CD4-positive, CD25-positive, alpha-beta regulatory T cell (primary cell): ENCODE measurements at regions not wholly inside any gene's neighbourhood (a gene's known extent, or its start where the extent isn't known, plus 50 kb on each side); places are given as distances from the start of the nearest gene placed in this dataset.

Experiments
- ATAC-seq, 2 donors: fragments of 150-1000 bp; cut with Tn5 transposase; one replicate each; pipeline ENCODE4 v1.10.0; 2021; ENCODE audit warnings: low read depth in 2 of 2, moderate number of reproducible peaks in 2 of 2, moderate library complexity in 1 of 2
- DNase-seq, 3 donors: peaks; one replicate each; pipeline versions ENCODE4 v3.0.0 to v3.0.0-alpha.2; 2012 to 2022; ENCODE audit warnings: mixed read lengths in 1 of 3
- H3K27ac ChIP-seq: one replicate; pipeline ENCODE4 v1.7.0; 2013; ENCODE audit warnings: mild to moderate bottlenecking, low read length; ENCODE audit not compliant: insufficient read depth, poor library complexity, severe bottlenecking
- H3K27me3 ChIP-seq: one replicate; pipeline ENCODE4 v1.7.0; 2013; ENCODE audit warnings: low read length; ENCODE audit not compliant: control insufficient read depth, insufficient read depth
- H3K36me3 ChIP-seq: one replicate; pipeline ENCODE4 v1.7.0; 2013; ENCODE audit warnings: mild to moderate bottlenecking, low read length, moderate library complexity; ENCODE audit not compliant: control insufficient read depth, insufficient read depth
- H3K4me1 ChIP-seq: 2 replicates; pipeline ENCODE4 v1.7.0; 2013; ENCODE audit warnings: mild to moderate bottlenecking, low read length; ENCODE audit not compliant: insufficient read depth, control insufficient read depth, poor library complexity, severe bottlenecking
- H3K4me3 ChIP-seq: one replicate; pipeline ENCODE4 v1.7.0; 2013; ENCODE audit warnings: low read depth, mild to moderate bottlenecking, low read length, moderate library complexity
- H3K9me3 ChIP-seq, 2 experiments: 1 replicate in 1 of 2; 2 replicates in 1 of 2; pipeline ENCODE4 v1.7.0; 2013; ENCODE audit warnings: low read length in 2 of 2, mild to moderate bottlenecking in 1 of 2, moderate library complexity in 1 of 2; ENCODE audit not compliant: control insufficient read depth in 2 of 2
- H3K27ac Mint-ChIP-seq, 3 donors: one replicate each; pipeline ENCODE4 v1.8.0; 2020 to 2022; ENCODE audit warnings: mild to moderate bottlenecking in 3 of 3, mixed read lengths in 3 of 3, moderate library complexity in 2 of 3
- H3K27me3 Mint-ChIP-seq: one replicate; pipeline ENCODE4 v1.8.0; 2022; ENCODE audit warnings: mild to moderate bottlenecking, mixed read lengths
- H3K36me3 Mint-ChIP-seq: one replicate; pipeline ENCODE4 v1.8.0; 2020; ENCODE audit warnings: mixed read lengths
- H3K4me1 Mint-ChIP-seq, 4 donors: one replicate each; pipeline ENCODE4 v1.8.0; 2020 to 2022; ENCODE audit warnings: mixed read lengths in 4 of 4, mild to moderate bottlenecking in 1 of 4
- H3K4me3 Mint-ChIP-seq, 4 donors: one replicate each; pipeline ENCODE4 v1.8.0; 2020 to 2022; ENCODE audit warnings: mild to moderate bottlenecking in 4 of 4, mixed read lengths in 4 of 4, moderate library complexity in 3 of 4
- H3K9me3 Mint-ChIP-seq, 7 donors: one replicate each; pipeline ENCODE4 v1.8.0; 2020 to 2022; ENCODE audit warnings: mixed read lengths in 7 of 7, mild to moderate bottlenecking in 3 of 7, moderate library complexity in 2 of 7

DNA sequence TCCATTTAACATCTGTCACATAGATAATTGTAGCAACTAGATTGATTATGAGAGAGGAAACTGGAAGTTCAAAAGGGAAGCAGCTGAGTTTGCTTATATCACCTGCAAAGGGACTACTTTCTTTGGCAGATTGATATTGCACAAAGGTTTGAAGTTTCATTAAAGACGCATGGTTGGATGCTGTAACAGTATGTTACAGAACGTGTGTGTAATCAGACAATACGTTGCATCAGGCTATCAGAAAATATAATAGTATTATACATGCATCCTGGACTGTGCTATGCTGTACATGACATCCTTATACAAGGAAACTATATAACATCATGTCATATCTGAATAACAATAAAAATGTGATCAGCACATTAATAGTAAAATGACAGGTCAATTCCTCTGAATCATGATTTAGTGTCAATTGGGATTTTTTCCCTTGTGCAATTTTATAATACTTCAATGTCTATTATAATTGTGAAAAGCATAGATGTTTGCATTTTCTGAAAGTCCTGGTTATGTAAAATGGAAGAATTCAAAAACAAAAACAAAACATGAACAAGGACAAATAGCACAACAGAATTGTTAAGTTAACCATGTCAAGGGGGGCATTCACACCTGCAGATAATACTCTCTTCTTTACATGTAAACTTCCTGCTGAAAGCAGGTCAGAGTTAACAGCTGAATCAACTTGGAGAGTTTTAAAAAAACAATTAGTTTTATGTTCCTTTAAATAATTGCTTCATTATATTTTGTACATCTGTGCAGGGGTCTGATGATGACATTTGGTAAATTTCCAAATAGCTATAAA lies 283.2 kb upstream of the KCNH8 start:
- H3K27ac ChIP-seq = no peak overlapping the region
- H3K27me3 ChIP-seq = no peaks in the 10 kb centered on the region
- H3K4me1 Mint-ChIP-seq = peaks cover 0 to 6% (median 0%) of the 10 kb centered on the region in 4 donors
- H3K4me3 ChIP-seq = no peak overlapping the region
- H3K9me3 Mint-ChIP-seq = peaks cover 0 to 6% (median 0%) of the 10 kb centered on the region in 7 donors
- H3K4me1 ChIP-seq = no peaks in the 10 kb centered on the region
- H3K9me3 ChIP-seq = no peaks in the 10 kb centered on the region
- no peak for DNase-seq
- H3K36me3 Mint-ChIP-seq = no peaks in the 10 kb centered on the region
- H3K27ac Mint-ChIP-seq = no peak overlapping the region
- H3K36me3 ChIP-seq = no peaks in the 10 kb centered on the region
- H3K27me3 Mint-ChIP-seq = no peaks in the 10 kb centered on the region
- no peak for ATAC-seq
- H3K4me3 Mint-ChIP-seq = no peak overlapping the region

GRCh38 chr3:18862077-18862476 lies 286.2 kb upstream of the KCNH8 start:
- Histone ChIP-seq H3K9me3 (no peaks in the 10 kb centered on the region), H3K36me3 (no peaks in the 10 kb centered on the region), H3K4me1 (no peaks in the 10 kb centered on the region), H3K4me3 (no peak overlapping the region), H3K27me3 (no peaks in the 10 kb centered on the region), H3K27ac (no peak overlapping the region)
- DNase-seq (no peak), ATAC-seq (no peak)
- Mint-ChIP-seq H3K27me3 (no peaks in the 10 kb centered on the region), H3K4me1 (no peaks in the 10 kb centered on the region), H3K4me3 (no peak overlapping the region), H3K9me3 (peaks cover 0 to 6% (median 0%) of the 10 kb centered on the region in 7 donors), H3K27ac (no peak overlapping the region), H3K36me3 (no peaks in the 10 kb centered on the region)

- Mint-ChIP-seq H3K36me3 (no peaks in the 10 kb centered on the region), H3K4me1 (no peaks in the 10 kb centered on the region), H3K27ac (no peak overlapping the region), H3K9me3 (peaks cover 0 to 6% (median 0%) of the 10 kb centered on the region in 7 donors), H3K27me3 (no peaks in the 10 kb centered on the region), H3K4me3 (no peak overlapping the region)
- Histone ChIP-seq H3K4me1 (no peaks in the 10 kb centered on the region), H3K27ac (no peak overlapping the region), H3K9me3 (no peaks in the 10 kb centered on the region), H3K4me3 (no peak overlapping the region), H3K27me3 (no peaks in the 10 kb centered on the region), H3K36me3 (no peaks in the 10 kb centered on the region)
- ATAC-seq (no peak), DNase-seq (no peak)
These were observed 287.2 kb upstream of the KCNH8 start for GRCh38 chr3:18861137-18861536.

DNA sequence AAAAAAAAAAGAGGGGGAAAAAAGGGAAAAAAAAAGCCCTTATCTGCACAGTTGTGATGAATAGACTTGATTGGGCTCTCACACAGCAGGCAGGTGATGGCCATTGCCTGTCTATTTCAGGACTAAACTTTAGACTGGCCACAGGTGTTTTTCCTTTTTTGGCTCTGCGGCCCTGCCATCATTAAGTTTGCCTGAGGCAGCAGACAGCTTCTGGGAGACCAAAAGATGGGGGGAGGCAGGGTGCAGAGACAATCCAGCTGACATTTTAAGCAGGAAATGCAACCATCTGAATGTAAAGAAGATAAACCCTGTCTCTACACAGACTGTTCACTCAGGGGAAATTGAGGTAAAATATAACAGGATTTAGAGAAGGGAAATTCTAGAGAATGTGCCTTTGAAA lies 295.0 kb upstream of the KCNH8 start:
- no peak for DNase-seq
- Histone ChIP-seq H3K4me3 (no peak overlapping the region), H3K27me3 (no peaks in the 10 kb centered on the region), H3K4me1 (no peaks in the 10 kb centered on the region), H3K9me3 (no peaks in the 10 kb centered on the region), H3K36me3 (no peaks in the 10 kb centered on the region), H3K27ac (no peak overlapping the region)
- no peak overlapping the region for H3K4me3 Mint-ChIP-seq
- no peaks in the 10 kb centered on the region for H3K36me3 Mint-ChIP-seq
- no peak for ATAC-seq
- H3K27me3 Mint-ChIP-seq = peaks cover 8% of the 10 kb centered on the region
- H3K4me1 Mint-ChIP-seq = no peaks in the 10 kb centered on the region
- H3K27ac Mint-ChIP-seq = no peak overlapping the region
- H3K9me3 Mint-ChIP-seq = peaks cover 0 to 2% (median 0%) of the 10 kb centered on the region in 7 donors

DNA sequence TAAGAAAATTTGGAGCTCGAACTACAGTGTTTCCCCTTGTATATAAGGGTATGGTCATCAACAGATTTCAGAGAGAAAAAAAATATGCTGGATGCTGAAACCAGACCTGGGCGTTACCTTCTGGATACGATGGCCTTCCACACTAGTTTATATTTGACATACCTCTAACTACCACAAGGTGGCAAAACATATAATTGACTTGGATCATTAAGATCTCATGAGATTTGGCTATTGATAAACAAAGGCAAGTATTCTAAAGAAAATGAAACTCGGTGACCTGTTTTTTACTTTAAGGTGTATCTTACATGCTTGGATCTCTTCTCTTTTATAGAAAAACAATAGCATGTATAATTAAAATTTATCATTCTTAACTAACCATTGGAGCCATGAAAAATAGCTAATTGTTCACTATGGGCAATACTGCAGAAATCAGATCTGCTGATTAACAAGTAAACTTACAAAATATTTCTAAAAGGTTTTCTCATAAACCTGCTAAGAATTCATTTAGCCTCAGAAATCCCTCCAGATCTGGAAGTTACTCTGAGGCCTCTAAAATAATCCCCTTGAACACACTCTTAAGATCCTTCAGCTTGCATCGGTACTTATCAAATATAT lies 300.6 kb upstream of the KCNH8 start:
- Histone ChIP-seq H3K9me3 (no peaks in the 10 kb centered on the region), H3K27me3 (no peaks in the 10 kb centered on the region), H3K27ac (no peak overlapping the region), H3K4me1 (no peaks in the 10 kb centered on the region), H3K36me3 (no peaks in the 10 kb centered on the region), H3K4me3 (no peak overlapping the region)
- DNase-seq (peak in 1 of 3 donors; percentile 39), ATAC-seq (no peak)
- no peaks in the 10 kb centered on the region for H3K27me3 Mint-ChIP-seq
- H3K27ac Mint-ChIP-seq = no peak overlapping the region
- peaks cover 0 to 12% (median 2%) of the 10 kb centered on the region in 4 donors for H3K4me1 Mint-ChIP-seq
- H3K4me3 Mint-ChIP-seq = no peak overlapping the region
- no peaks in the 10 kb centered on the region for H3K36me3 Mint-ChIP-seq
- H3K9me3 Mint-ChIP-seq = no peaks in the 10 kb centered on the region

DNA sequence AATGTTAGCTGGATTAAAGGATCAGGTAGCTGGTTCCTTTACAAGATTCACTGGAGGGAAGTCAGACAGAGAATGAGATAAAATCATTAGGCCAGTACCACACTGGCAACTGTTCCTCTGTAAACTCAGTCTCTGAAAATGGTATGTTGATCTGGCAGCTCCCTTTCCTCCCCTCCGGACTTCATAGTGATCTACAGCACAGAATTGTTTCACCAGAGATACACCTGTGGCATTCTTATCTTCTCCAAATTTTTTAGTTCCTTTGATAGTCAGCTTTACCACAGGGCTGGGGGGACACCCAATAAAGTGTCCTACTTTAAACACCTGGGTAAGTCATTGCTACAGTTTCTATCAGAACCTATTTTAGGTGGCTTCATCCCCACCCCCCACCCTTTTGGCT lies 304.3 kb upstream of the KCNH8 start:
- H3K4me3 Mint-ChIP-seq = no peak overlapping the region

DNA sequence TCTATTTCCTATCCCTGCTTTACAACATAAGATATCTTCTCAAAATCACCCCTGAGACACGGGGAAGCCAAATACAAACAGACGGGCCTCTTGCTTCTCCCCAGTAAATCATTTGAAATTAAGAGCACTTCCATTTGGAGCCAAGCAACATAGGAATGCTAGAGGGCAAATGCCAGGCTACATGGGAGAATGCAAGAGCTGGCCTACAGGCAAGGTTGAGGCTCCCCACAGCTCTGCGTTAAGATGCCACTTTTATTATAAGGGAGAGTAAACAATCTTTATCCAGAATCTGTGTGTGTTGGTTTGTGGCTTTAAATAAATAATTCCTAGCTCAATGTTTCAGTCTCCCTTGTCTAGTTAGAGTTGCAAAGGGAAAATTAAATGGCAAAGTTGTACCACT lies 305.1 kb upstream of the KCNH8 start:
- DNase-seq = no peak
- Mint-ChIP-seq H3K27me3 (no peaks in the 10 kb centered on the region), H3K9me3 (no peaks in the 10 kb centered on the region), H3K4me1 (peaks cover 0 to 12% (median 2%) of the 10 kb centered on the region in 4 donors), H3K27ac (no peak overlapping the region), H3K36me3 (no peaks in the 10 kb centered on the region), H3K4me3 (no peak overlapping the region)
- no peak overlapping the region for H3K27ac ChIP-seq
- H3K9me3 ChIP-seq = no peaks in the 10 kb centered on the region
- no peaks in the 10 kb centered on the region for H3K36me3 ChIP-seq
- H3K4me3 ChIP-seq = no peak overlapping the region
- H3K27me3 ChIP-seq = no peaks in the 10 kb centered on the region
- ATAC-seq = no peak
- H3K4me1 ChIP-seq = no peaks in the 10 kb centered on the region

More for the DNA sequence above, 304.3 kb upstream of the KCNH8 start:
- H3K36me3 ChIP-seq = no peaks in the 10 kb centered on the region
- Mint-ChIP-seq H3K9me3 (no peaks in the 10 kb centered on the region), H3K36me3 (no peaks in the 10 kb centered on the region), H3K27me3 (no peaks in the 10 kb centered on the region), H3K4me1 (peaks cover 0 to 12% (median 2%) of the 10 kb centered on the region in 4 donors), H3K27ac (no peak overlapping the region)
- no peak overlapping the region for H3K4me3 ChIP-seq
- no peak for DNase-seq
- no peaks in the 10 kb centered on the region for H3K9me3 ChIP-seq
- H3K4me1 ChIP-seq = no peaks in the 10 kb centered on the region
- no peak for ATAC-seq
- H3K27ac ChIP-seq = no peak overlapping the region
- H3K27me3 ChIP-seq = no peaks in the 10 kb centered on the region
